PC-9 (cell line): ENCODE measurements at regions not wholly inside any gene's neighbourhood (a gene's known extent, or its start where the extent isn't known, plus 50 kb on each side); places are given as distances from the start of the nearest gene placed in this dataset.

ENCODE experiments used
- BruUV-seq: library from RNA; stranded (reverse); fragments of 400-500 nt; replicated peaks from 2 replicates; lab custom pipeline; 2021; lab: Mats Ljungman, UMichigan
- CTCF ChIA-PET: fragments of 300-600 bp; sonication (Branson Sonifier 250); formaldehyde crosslinking; loops from one replicate; lab custom pipeline; 2022; ENCODE audit warnings: antibody characterized with exemption; lab: Charles Lee
- POLR2A ChIA-PET: fragments of 300-600 bp; sonication (Branson Sonifier 250); formaldehyde crosslinking; loops from one replicate; lab custom pipeline; 2022; ENCODE audit warnings: antibody characterized with exemption; ENCODE audit not compliant: unreplicated experiment; lab: Charles Lee
- DNase-seq, 2 experiments: peaks; one replicate each; pipeline versions ENCODE4 v3.0.0 to v3.0.0-alpha.2; 2015 to 2022; ENCODE audit warnings: mixed read lengths in 1 of 2
- H2AFZ ChIP-seq: fragments of 200-600 bp; sonication (generic); 2 replicates; pipeline ENCODE4 v1.8.1; 2017; ENCODE audit warnings: antibody characterized with exemption
- H3F3A ChIP-seq: fragments of 200-600 bp; sonication (generic); 2 replicates; pipeline ENCODE4 v1.8.1; 2017; ENCODE audit warnings: antibody characterized with exemption, mild to moderate bottlenecking, low read depth; ENCODE audit not compliant: insufficient read depth
- H3K27ac ChIP-seq: fragments of 200-600 bp; sonication (generic); 2 replicates; pipeline ENCODE4 v1.6.1; 2016; ENCODE audit warnings: mixed run types
- H3K27me3 ChIP-seq: fragments of 200-600 bp; sonication (generic); 2 replicates; pipeline ENCODE4 v1.6.1; 2016; ENCODE audit warnings: low read depth, mixed run types; ENCODE audit not compliant: insufficient read depth
- H3K36me3 ChIP-seq: fragments of 200-600 bp; sonication (generic); 2 replicates; pipeline ENCODE4 v1.6.1; 2016; ENCODE audit warnings: low read depth, mixed run types
- H3K4me1 ChIP-seq: fragments of 200-600 bp; sonication (generic); replicated peaks from 2 replicates; pipeline ENCODE4 v1.6.1; 2016; ENCODE audit warnings: mixed run types; ENCODE audit not compliant: insufficient read depth
- H3K4me2 ChIP-seq: fragments of 200-600 bp; sonication (generic); 2 replicates; pipeline ENCODE4 v1.6.1; 2017; ENCODE audit warnings: mixed run types
- H3K4me3 ChIP-seq: fragments of 200-600 bp; sonication (generic); 2 replicates; pipeline ENCODE4 v1.6.1; 2016; ENCODE audit warnings: mixed run types
- H3K79me2 ChIP-seq: fragments of 200-600 bp; sonication (generic); 2 replicates; pipeline ENCODE4 v1.6.1; 2017; ENCODE audit warnings: low read depth, mixed run types
- H3K9me2 ChIP-seq: fragments of 200-600 bp; sonication (generic); 2 replicates; pipeline ENCODE4 v1.8.1; 2017; ENCODE audit warnings: mild to moderate bottlenecking; ENCODE audit not compliant: insufficient read depth
- H3K9me3 ChIP-seq: fragments of 200-600 bp; sonication (generic); 2 replicates; pipeline ENCODE4 v1.8.1; 2016; ENCODE audit warnings: low read depth; ENCODE audit not compliant: insufficient read depth
- H4K20me1 ChIP-seq: fragments of 200-600 bp; sonication (generic); 2 replicates; pipeline ENCODE4 v1.8.1; 2017; ENCODE audit not compliant: insufficient read depth
- EZH2 ChIP-seq: fragments of 200-600 bp; sonication (generic); IDR thresholded peaks from 2 replicates; pipeline ENCODE4 v1.8.0; 2017; ENCODE audit warnings: antibody characterized with exemption, low read depth
- intact Hi-C: fragments of 100-400 bp; cut with micrococcal nuclease; formaldehyde crosslinking; loops from one replicate; pipeline ENCODE4 v1.10.0; 2022; ENCODE audit not compliant: unreplicated experiment
- TF ChIP-seq, protein P1 (sequence below): fragments of 200-600 bp; sonication (generic); conservative IDR thresholded peaks from 2 replicates; pipeline ENCODE4 v1.6.1; 2017; ENCODE audit warnings: mixed run types, antibody characterized with exemption, mild to moderate bottlenecking, moderate library complexity

DNA sequence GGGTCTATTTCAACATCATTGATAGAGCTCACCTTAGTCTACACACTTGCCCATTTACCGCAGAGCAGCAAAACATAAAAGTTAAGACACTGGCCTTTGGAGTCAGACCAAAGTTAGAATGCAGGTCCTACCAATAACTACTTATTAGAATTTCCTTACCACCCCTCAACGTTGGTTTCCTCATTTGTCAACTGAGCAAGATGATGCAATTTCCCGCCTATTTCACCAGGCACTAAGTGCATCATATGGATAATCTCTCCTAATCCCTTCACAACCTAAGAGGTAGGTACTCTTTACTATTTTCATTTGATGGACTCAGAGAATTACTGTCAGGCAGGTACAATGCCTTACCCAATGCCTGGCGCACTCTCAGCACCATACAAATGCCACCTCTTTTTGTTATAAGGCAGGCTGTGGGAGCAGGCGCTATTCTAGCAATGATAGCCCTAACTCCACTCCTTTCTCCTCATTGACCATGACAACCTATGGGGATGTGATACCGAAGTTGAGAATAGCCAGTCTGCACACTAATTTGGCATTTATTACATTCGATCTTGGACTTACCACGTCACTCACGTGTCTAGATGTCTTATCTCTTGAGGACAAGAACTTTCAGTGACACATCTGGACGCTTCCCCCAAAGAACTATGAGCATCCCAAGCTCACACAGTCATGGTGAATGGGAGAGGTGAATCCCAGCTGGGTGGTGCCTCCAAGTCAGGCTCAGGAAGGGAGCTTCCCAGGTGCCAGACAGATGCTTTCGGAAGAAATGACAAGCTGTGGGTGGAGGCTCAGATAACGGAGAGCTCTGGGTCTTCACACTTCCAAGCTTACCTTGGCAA lies 128.1 kb upstream of the STMND1 start:
- Histone ChIP-seq H3K27ac (no peak overlapping the region), H3K36me3 (no peaks in the 10 kb centered on the region), H3K9me3 (no peaks in the 10 kb centered on the region), H4K20me1 (no peaks in the 10 kb centered on the region), H2AFZ (no peak overlapping the region), H3K9me2 (no peaks in the 10 kb centered on the region), H3K4me3 (no peak overlapping the region), H3K27me3 (peaks cover 13% of the 10 kb centered on the region; the same call in 1 of the 2 replicates), H3K4me1 (no peaks in the 10 kb centered on the region), H3K4me2 (no peak overlapping the region), H3K79me2 (no peaks in the 10 kb centered on the region), H3F3A (no peaks in the 10 kb centered on the region)
- no TSS peak for BruUV-seq
- TF ChIP-seq, protein P1, sequence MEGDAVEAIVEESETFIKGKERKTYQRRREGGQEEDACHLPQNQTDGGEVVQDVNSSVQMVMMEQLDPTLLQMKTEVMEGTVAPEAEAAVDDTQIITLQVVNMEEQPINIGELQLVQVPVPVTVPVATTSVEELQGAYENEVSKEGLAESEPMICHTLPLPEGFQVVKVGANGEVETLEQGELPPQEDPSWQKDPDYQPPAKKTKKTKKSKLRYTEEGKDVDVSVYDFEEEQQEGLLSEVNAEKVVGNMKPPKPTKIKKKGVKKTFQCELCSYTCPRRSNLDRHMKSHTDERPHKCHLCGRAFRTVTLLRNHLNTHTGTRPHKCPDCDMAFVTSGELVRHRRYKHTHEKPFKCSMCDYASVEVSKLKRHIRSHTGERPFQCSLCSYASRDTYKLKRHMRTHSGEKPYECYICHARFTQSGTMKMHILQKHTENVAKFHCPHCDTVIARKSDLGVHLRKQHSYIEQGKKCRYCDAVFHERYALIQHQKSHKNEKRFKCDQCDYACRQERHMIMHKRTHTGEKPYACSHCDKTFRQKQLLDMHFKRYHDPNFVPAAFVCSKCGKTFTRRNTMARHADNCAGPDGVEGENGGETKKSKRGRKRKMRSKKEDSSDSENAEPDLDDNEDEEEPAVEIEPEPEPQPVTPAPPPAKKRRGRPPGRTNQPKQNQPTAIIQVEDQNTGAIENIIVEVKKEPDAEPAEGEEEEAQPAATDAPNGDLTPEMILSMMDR, result no peak
- TF ChIP-seq EZH2, result no peak
- intact Hi-C loops, result no loop called here
- ChIA-PET CTCF (no interaction called here), POLR2A (no interaction called here)
- DNase-seq, result no peak

DNA sequence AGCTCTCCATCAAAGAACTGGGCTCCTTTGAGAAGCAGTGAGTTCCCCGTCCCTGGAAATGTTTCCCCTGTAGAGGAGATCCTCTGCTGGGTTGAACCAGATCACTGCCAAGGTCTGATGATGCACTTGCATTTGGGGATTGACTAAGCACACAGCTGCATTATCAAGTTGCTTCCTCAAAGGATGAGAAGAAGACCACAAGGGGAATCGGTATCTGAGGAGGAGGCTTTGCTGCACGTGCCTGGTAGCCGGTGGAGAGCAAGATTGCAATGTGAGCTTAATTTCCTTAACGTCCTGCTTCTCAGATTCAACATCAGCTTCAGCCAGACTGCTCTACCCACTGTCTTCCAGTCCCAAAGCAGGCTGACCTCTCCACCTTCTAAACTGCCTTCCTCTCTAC lies 128.8 kb upstream of the STMND1 start:
- Histone ChIP-seq H3K9me3 (no peaks in the 10 kb centered on the region), H3F3A (no peaks in the 10 kb centered on the region)

DNA sequence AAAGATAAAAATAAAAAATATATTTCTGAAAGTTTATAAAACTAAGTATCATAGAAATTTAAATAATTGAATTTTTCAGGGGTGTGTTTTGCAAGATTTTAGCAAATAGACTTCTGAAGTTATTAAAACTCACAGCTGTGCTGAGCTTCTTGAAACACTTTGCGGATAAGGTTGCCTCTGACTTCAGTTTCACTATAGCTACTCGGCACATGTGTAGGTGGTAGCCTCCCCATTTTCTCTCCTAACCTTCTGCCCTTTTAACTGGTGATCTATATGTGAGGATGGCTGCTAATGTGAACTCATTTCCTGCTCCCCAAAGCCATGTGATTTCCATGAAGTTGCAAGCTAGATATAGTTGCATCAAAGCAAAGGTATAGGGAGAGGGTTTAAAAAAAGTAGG lies 129.3 kb upstream of the STMND1 start:
- Histone ChIP-seq H4K20me1 (no peaks in the 10 kb centered on the region), H3K9me3 (no peaks in the 10 kb centered on the region), H3K27ac (no peak overlapping the region), H3F3A (no peaks in the 10 kb centered on the region), H3K4me2 (no peak overlapping the region), H3K4me3 (no peak overlapping the region), H2AFZ (no peak overlapping the region), H3K9me2 (no peaks in the 10 kb centered on the region), H3K79me2 (no peaks in the 10 kb centered on the region), H3K4me1 (no peaks in the 10 kb centered on the region), H3K27me3 (peaks cover 13% of the 10 kb centered on the region; the same call in 1 of the 2 replicates), H3K36me3 (no peaks in the 10 kb centered on the region)
- BruUV-seq, result no TSS peak
- no peak for TF ChIP-seq EZH2
- TF ChIP-seq, protein P1, result no peak
- DNase-seq, result no peak
- CTCF ChIA-PET, result no interaction called here
- intact Hi-C loops, result no loop called here
- POLR2A ChIA-PET, result no interaction called here

More for the DNA sequence above, 128.8 kb upstream of the STMND1 start:
- H3K79me2 ChIP-seq, result no peaks in the 10 kb centered on the region
- no peaks in the 10 kb centered on the region for H4K20me1 ChIP-seq
- TF ChIP-seq EZH2, result no peak
- TF ChIP-seq, protein P1, result no peak
- no peaks in the 10 kb centered on the region for H3K4me1 ChIP-seq
- H3K36me3 ChIP-seq, result no peaks in the 10 kb centered on the region
- no peak overlapping the region for H2AFZ ChIP-seq
- no peak for DNase-seq
- ChIA-PET POLR2A (no interaction called here), CTCF (no interaction called here)
- H3K27ac ChIP-seq, result no peak overlapping the region
- H3K4me3 ChIP-seq, result no peak overlapping the region
- peaks cover 13% of the 10 kb centered on the region; the same call in 1 of the 2 replicates for H3K27me3 ChIP-seq
- no TSS peak for BruUV-seq
- no peaks in the 10 kb centered on the region for H3K9me2 ChIP-seq
- intact Hi-C loops, result no loop called here
- H3K4me2 ChIP-seq, result no peak overlapping the region
